Limb (tissue), 2 donors: ENCODE measurements at regions not wholly inside any gene's neighbourhood (a gene's known extent, or its start where the extent isn't known, plus 50 kb on each side); places are given as distances from the start of the nearest gene placed in this dataset.
"Not testable (repeated sequence)": the region's sequence is repeated elsewhere in the genome, so short reads cannot be mapped to it uniquely, and the experiment has no call there.

Experiments used
- DNase-seq, 2 donors: peaks; one replicate each; pipeline ENCODE4 v3.0.0-alpha.2; 2016; ENCODE audit errors: extremely low spot score in 2 of 2

- no peak for DNase-seq
Measured at GRCh38 chr6:23704479-23705052, 421.4 kb upstream of the NRSN1 start.

GRCh38 chr6:23705697-23706096 lies 420.3 kb upstream of the NRSN1 start:
- DNase-seq = no peak

GRCh38 chr6:23712756-23713155 lies 413.3 kb upstream of the NRSN1 start:
- no peak for DNase-seq

GRCh38 chr6:23713211-23713610 lies 412.8 kb upstream of the NRSN1 start:
- DNase-seq = no peak

GRCh38 chr6:23728707-23729106 lies 397.3 kb upstream of the NRSN1 start:
- DNase-seq = no peak

- no peak for DNase-seq
Measured at GRCh38 chr6:23731609-23732008, 394.4 kb upstream of the NRSN1 start.

GRCh38 chr6:23732521-23732920 lies 393.5 kb upstream of the NRSN1 start:
- no peak for DNase-seq

- DNase-seq = no peak
Measured at GRCh38 chr6:23735151-23735550, 390.9 kb upstream of the NRSN1 start.

- no peak for DNase-seq
Measured at GRCh38 chr6:23736577-23736976, 389.4 kb upstream of the NRSN1 start.

GRCh38 chr6:23747239-23747638 lies 378.8 kb upstream of the NRSN1 start:
- no peak for DNase-seq

- no peak for DNase-seq
Measured at GRCh38 chr6:23752414-23752813, 373.6 kb upstream of the NRSN1 start.

- DNase-seq = no peak
Measured at GRCh38 chr6:23754197-23754596, 371.8 kb upstream of the NRSN1 start.

- no peak for DNase-seq
Measured at GRCh38 chr6:23775127-23775526, 350.9 kb upstream of the NRSN1 start.

- no peak for DNase-seq
Measured at GRCh38 chr6:23783901-23784300, 342.1 kb upstream of the NRSN1 start.

- peak in 1 of 2 donors; percentile 59 for DNase-seq
Measured at GRCh38 chr6:23784301-23784919, 341.6 kb upstream of the NRSN1 start.

GRCh38 chr6:23790756-23791155 lies 335.3 kb upstream of the NRSN1 start:
- DNase-seq = no peak

- no peak for DNase-seq
Measured at GRCh38 chr6:23797041-23797440, 329.0 kb upstream of the NRSN1 start.

GRCh38 chr6:23804289-23804688 lies 321.7 kb upstream of the NRSN1 start:
- DNase-seq = not testable (repeated sequence)

- DNase-seq = not testable (repeated sequence)
Measured at GRCh38 chr6:23821141-23821540, 304.9 kb upstream of the NRSN1 start.

- no peak for DNase-seq
Measured at GRCh38 chr6:23823421-23823820, 302.6 kb upstream of the NRSN1 start.

- DNase-seq = no peak
Measured at GRCh38 chr6:23826572-23826971, 299.4 kb upstream of the NRSN1 start.

- DNase-seq = no peak
Measured at GRCh38 chr6:23828861-23829260, 297.2 kb upstream of the NRSN1 start.

GRCh38 chr6:23841116-23841515 lies 284.9 kb upstream of the NRSN1 start:
- peak in 1 of 2 donors; percentile 24 for DNase-seq

GRCh38 chr6:23842760-23843159 lies 283.3 kb upstream of the NRSN1 start:
- no peak for DNase-seq
